T-helper 1 cell (primary cell): ENCODE measurements at regions not wholly inside any gene's neighbourhood (a gene's known extent, or its start where the extent isn't known, plus 50 kb on each side); places are given as distances from the start of the nearest gene placed in this dataset.
A peak's percentile ranks its signal among the peaks of the same experiment; 100 is the strongest.

Experiments
- DNase-seq, 5 donors: peaks; one replicate each; pipeline ENCODE4 v3.0.0-alpha.2; 2012 to 2020

GRCh38 chr6:132974122-132974521, 159.8 kb downstream of the RPS12 start:
- no peak for DNase-seq

GRCh38 chr6:132977413-132977812, 163.0 kb downstream of the RPS12 start:
- DNase-seq, result no peak

DNA sequence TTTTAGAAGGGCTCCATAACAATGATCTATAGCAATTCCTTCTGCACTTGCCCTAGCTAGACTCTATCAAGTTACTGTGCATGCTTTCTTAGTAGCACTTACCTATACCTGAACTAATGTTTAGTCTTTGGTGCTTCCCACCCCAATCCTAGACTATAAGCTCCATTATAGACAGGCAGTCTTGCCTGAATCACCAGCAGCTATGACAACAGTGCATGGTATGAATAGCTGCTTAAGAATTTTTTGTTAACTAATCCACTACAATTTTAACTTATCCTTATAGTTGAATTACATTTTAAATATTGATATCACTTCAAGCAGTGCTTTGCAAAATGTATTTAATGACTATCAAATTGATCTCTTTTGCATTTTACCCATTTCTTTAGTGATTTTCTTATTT, 164.3 kb downstream of the RPS12 start:
- DNase-seq, result no peak

GRCh38 chr6:132993738-132994137, 179.4 kb downstream of the RPS12 start:
- no peak for DNase-seq

DNA sequence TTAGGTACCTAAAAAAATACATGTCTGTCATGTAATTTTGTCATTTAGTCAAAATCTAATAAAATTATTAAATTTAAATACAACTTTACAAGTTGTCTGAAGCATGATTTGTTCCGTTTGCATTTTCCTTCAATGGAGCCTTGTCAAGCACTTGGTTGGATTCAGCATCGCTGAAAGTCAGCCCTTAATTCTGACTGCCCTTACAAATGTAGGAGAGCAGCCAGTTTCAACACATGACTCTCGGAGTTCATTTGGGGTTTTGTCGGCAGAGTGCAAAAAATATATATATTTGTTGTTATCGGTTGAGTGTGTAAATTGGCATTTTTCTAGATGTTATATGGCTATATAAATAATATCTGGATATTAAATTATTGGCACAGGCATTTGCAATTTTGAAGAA, 180.6 kb downstream of the RPS12 start:
- no peak for DNase-seq

GRCh38 chr6:132995432-132995831, 181.1 kb downstream of the RPS12 start:
- DNase-seq, result no peak

DNA sequence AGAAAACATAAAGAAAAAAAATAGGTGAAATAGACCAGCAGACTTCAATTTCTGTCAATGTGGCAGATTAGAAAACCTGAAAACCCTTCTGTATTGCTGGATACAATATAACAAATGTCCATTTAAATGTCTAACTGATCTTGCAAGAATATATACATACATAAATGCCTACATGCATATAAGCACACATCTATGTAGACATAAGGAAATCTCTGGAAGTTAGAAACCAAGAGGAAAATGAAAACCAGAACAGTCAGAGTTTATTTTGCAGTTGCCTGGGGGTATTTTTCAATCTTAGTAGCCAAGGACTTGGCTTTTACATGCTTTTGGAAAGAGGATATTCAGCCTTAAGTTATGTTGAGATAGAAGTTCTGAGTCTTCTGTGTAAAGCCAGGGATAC, 184.0 kb downstream of the RPS12 start:
- no peak for DNase-seq

- no peak for DNase-seq
These were observed 186.7 kb downstream of the RPS12 start for GRCh38 chr6:133001040-133001565.

- DNase-seq, result no peak
These were observed 190.0 kb downstream of the RPS12 start for GRCh38 chr6:133004304-133004884.

- no peak for DNase-seq
These were observed 198.4 kb downstream of the RPS12 start for GRCh38 chr6:133012774-133013173.

DNA sequence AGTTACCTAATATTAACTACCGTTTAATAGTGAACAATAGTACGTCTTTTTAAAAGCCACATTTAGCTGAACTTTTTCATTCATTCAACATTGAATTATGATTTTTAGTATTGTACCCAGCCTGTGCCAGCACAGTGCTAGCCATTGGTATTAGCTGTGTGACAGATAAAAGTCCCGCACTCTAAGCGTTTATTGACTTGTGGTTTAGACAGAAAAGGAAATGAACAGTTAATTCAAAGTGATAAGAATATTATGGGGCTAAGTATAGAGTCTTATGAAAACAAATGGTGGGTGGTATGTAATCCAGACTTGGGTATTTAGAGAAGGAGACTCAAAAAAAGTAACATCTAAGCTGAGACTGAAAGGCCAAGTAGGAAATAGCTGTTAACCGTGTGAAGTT, 202.3 kb downstream of the RPS12 start:
- DNase-seq, result no peak

DNA sequence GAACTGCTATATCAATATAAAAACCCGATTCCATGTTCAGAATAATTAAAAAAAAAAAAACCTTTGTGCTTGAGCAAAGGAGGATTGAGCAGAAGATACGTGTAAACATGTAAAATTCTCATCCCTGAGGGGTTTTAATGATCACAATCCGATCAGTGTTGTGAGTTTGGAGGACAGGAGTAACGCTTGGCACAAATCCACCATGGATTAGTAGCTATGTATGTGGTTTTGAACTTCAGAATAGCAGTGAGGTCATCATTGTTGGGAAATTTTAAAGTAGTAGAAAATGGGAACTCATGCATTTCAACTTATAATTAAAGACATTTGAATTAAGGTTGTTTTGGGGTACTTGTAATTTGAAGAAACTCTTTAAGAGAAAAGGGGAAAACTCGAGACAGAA, 203.2 kb downstream of the RPS12 start:
- no peak for DNase-seq

DNA sequence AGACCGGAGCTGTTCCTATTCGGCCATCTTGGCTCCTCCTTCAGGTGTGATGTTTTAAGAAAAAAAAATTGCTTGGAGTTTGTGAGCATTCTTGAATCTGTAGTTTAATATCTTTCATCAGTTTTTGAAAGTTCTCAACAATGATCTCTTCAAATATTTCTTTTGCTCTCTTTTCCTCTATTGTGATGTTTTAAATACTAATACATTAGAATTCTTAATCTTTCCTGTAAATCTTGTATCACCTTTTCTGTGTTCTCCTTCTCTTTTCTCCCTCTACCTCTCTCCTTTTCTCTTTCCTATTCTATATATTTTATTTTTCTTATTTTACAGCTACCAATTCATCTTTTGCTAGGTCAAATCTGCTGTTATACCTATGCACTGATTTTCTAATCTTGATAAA, 212.3 kb downstream of the RPS12 start:
- no peak for DNase-seq

GRCh38 chr6:133033263-133033662, 207.9 kb upstream of the EYA4 start:
- DNase-seq, result peak in 1 of 5 donors; percentile 6

- no peak for DNase-seq
These were observed 206.5 kb upstream of the EYA4 start for GRCh38 chr6:133034509-133035206.

GRCh38 chr6:133040094-133040802, 200.9 kb upstream of the EYA4 start:
- DNase-seq, result no peak

GRCh38 chr6:133040803-133041419, 200.2 kb upstream of the EYA4 start:
- no peak for DNase-seq

- DNase-seq, result no peak
These were observed 198.5 kb upstream of the EYA4 start for GRCh38 chr6:133042550-133043120.

- no peak for DNase-seq
These were observed 194.6 kb upstream of the EYA4 start for GRCh38 chr6:133046576-133046975.

GRCh38 chr6:133047065-133047665, 194.0 kb upstream of the EYA4 start:
- no peak for DNase-seq

GRCh38 chr6:133047706-133048105, 193.5 kb upstream of the EYA4 start:
- DNase-seq, result no peak

DNA sequence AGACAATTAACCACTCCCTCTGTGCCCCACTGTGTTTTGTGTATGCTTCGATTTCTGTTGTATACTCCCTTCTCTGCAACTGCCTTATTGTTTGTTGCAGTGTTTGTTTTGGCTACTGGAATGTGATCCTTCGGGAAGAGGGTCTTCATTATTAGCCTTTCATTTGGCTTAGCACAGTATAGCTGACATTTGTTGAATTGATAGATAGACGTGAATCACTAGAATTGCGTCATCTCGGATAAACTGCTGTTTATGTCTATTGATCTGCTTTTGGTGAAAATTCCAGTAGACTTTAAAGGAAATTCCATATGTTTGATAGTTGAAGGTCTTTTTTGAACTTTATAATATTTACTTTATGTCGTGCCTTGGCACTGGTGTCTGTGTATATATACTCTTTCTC, 189.9 kb upstream of the EYA4 start:
- DNase-seq, result no peak

DNA sequence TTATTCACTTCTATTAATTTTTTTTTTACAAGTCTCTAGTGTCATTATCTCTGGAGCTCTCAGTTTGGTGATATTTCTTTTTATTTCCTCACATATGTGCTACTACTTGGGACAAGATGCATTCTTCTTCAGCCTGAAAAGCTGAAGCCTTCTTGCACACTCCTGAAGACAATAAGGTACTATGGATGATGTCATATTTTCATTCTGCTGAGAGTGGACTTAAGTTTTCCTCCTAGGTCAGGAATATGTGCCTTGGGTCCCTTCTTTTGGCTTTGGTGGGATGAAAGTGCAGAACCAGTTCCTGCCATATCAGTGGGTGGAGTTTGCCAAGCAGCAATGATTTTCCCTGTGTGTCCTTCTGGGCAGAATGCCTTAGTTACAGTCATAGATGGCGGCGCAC, 188.7 kb upstream of the EYA4 start:
- DNase-seq, result no peak
